Stimulated activated CD8-positive, alpha-beta memory T cell treated with anti-CD3 and anti-CD28 coated beads, Interleukin-15, amount 100 ng/mL, for 1 hour (primary cell): ENCODE measurements at regions not wholly inside any gene's neighbourhood (a gene's known extent, or its start where the extent isn't known, plus 50 kb on each side); places are given as distances from the start of the nearest gene placed in this dataset.

Experiments
- DNase-seq: peaks from one replicate; pipeline ENCODE4 v3.0.0-alpha.2; 2020; ENCODE audit warnings: low read depth

- no peak for DNase-seq
Observed at GRCh38 chr17:77501751-77502625, 361.2 kb downstream of the SEC14L1 start.

DNA sequence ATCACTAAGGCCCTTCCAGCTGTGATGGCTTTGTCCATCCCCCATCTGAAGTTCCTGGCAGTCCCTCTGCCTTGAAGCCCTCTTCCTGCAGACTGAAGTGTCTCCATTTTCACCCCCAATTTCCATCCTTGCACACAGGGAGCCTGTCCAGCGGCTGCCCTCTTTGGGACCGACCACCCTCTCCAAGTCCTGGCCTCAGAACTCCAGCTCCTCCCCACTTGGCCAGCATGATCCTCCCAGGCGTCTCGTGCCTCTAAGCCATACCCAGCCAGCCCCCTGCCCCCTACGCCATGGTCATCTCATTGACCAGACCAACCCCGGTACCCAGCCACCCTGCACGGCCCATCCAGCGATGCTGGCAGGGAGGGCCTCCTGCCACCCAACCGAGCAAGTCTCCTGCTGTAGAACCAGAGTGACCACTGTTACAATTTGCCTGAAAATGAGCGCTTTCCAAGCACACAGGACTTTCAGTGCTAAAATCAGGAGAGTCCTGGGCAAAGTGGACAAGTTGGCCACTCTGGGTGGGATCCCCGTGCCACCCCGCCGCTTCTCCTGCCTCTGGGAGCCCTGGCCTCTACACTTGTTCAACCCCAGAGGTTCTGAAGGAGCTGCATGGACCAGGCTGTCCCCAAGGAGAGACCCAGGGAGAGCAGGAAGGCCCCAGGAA lies 362.0 kb downstream of the SEC14L1 start:
- DNase-seq = no peak

DNA sequence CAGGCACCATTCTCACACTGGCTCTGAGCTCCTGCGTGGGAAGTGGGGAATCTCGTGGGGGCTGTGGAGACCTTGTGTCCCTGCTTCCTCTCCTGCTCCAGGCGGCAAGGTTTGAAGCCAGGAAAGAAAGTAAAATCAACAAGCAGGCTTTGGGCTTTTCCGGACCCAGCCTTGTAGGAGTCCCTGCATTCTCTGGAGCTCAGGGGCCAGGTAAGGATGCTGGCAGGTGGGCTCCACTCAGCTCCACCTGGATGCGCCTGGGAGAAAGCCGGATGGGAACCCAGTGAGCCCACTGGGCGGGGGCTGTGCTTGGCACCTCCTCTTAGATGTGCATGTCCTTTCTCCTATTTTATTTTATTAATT lies 362.5 kb downstream of the SEC14L1 start:
- DNase-seq = no peak

GRCh38 chr17:77503916-77504651 lies 363.3 kb downstream of the SEC14L1 start:
- DNase-seq = no peak

GRCh38 chr17:77504652-77505155 lies 363.9 kb downstream of the SEC14L1 start:
- DNase-seq = no peak

- DNase-seq = no peak
Observed at GRCh38 chr17:77505181-77505639, 364.4 kb downstream of the SEC14L1 start.

GRCh38 chr17:77506371-77506991 lies 365.7 kb downstream of the SEC14L1 start:
- DNase-seq = no peak

- no peak for DNase-seq
Observed at GRCh38 chr17:77507111-77507885, 366.5 kb downstream of the SEC14L1 start.

DNA sequence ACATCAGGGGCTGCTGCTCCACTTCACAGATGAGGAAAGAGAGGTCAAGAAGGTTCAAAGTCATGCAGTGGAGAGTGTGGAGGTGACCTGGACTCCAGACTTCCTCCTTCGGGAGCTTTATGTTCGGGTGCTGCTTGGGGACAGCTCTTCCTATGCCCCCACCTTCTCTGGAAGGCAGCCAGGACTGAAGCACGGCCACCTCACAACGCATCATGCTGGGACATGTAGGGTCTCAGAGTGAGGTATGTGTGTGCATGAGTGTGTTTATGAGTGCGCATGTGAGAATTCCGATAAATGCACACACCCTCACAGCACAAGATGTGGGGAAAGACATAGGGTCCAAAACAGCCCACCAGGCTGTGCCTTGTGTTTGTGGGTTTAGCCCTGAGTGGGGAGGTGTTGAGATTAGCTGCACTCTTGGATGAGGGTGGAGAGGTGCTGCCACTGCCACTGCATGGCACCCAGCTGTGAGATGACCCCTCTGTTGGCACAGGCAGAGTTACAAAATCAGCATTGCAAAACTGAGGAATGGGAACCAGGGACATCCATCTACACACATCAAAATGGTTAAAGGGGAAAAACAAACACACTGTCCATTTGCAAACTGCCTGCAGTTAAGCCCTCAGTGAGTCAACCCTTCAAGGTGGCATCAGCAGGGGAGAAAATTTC lies 367.4 kb downstream of the SEC14L1 start:
- DNase-seq = no peak

DNA sequence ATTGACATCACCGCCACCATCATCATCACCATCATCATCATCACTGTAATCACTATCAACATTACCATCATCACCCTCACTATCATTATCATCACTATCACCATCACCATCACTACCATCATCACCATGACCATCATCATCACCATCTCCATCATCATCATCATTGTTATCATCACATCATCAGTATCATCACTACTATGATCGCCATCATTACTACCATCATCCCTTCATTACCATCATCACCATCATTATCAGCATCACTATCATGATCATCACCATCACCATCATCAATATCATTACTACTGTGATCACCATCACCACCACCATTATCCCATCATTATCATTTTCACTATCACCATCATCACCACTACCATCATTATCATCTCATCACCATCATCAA lies 368.3 kb downstream of the SEC14L1 start:
- DNase-seq = no peak

GRCh38 chr17:77509599-77509998 lies 368.8 kb downstream of the SEC14L1 start:
- no peak for DNase-seq

DNA sequence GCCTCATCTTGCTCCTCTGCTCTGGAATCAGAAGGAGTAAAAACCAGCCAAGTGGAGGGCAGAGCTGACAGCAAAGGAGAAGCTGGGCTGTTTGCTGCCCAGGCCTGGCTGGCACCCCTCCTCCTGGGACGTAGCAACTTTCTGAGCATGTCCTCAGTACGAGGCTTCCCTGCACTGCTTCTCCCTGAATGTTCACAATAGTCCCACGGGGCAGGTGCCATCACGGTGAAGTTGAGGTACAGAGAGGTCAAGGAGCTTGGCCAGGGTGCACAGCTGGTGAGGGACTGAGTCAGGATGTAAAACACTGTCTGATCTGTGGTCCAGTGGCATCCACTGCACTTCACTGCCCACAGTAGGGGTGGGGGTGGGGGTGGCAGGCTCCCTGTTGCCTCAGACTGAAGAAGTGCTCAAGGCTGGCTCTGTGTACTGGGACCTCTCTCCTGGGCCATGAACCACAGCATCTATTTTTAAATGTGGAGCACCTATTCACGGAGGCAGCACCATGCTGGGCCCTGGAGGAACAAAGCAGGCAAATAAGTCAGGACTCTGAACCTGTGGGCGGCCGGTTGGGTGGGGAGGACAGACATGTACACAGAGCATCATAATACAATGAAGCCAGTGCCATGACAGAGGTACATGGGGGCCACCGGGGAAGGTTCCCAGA lies 369.5 kb downstream of the SEC14L1 start:
- DNase-seq = no peak

GRCh38 chr17:77511514-77512061 lies 370.8 kb downstream of the SEC14L1 start:
- no peak for DNase-seq

DNA sequence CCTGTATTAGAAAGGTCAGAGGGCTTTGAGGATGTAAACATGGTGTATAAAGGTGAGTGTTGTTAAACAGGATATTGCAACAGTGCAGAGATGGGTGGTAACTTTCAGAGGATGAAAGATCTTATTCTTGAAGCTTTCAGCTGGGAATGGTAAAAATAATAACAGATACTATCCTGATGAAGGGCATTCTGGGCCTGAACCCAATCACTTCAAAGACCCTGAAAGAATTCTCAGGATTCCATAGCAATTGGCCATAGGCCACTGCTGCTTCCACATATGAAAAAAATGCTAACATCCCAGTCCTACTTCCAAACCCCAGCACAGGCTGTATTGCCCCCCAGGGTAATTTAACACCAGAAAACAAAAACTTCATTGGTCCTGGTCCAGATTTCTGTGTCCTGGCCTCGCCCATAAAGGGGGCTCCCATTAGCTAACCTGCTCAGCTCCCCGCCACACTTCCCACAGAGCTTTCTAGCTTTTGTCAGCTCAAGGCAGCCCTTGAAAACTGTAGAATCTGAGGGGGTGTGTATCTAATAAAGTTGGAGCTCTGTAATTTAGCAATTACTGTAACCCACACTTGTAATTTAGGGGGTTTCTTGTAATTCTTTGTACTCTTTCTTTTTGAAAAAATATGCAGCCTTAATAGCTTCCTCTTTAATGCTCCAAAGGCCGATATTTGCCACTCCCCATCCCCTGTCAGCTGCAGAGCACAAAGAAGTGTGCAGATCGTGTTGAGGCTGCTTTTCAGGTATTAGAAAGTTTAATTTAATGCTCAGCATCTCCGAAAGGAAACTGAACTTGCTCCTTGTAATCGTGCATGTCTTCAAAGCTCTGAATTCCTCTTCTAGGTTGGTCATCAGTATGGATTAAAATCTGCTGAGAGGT lies 371.5 kb downstream of the SEC14L1 start:
- DNase-seq = no peak

DNA sequence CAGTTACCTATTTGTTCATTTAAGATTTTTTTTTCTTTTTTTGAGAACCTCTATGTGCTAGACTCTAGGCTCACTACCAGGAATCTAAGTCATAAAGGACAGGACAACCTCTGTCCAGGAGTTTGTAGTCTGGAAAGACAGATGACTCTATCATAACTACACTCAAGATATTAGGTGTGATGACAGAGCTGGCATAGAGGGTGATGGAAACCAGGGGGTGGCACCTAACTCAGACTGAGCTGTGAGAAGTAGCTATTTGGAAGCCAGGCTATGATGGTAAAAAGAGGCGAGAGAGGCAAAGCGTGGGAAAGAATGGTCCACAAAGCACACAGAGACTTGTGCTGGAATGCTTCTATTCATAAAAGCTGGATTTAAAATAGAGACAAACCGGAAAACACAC lies 372.3 kb downstream of the SEC14L1 start:
- no peak for DNase-seq

DNA sequence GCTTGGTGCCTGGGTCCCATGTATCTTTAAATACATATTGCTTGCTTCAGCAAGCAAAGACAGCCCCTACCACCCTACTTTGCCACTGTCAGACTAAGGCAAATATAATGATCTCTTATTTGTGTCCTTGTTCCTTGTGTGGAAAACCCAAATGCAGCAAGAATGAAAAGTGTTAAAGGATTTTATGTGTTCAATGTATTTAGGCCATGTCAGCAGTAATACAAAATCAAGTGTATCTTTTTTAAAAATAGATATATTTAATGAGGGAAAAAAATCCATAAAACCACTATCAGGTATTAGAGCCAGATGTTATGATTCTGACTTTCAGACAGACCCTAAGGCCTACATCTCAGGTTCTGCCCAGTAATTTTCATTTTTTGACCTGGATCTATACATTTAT lies 374.5 kb downstream of the SEC14L1 start:
- DNase-seq = no peak

GRCh38 chr17:77516902-77517301 lies 376.1 kb downstream of the SEC14L1 start:
- no peak for DNase-seq

GRCh38 chr17:77521076-77521475 lies 380.3 kb downstream of the SEC14L1 start:
- no peak for DNase-seq

- no peak for DNase-seq
Observed at GRCh38 chr17:77523540-77523939, 382.8 kb downstream of the SEC14L1 start.
